GM20431 (cell line): ENCODE measurements at regions not wholly inside any gene's neighbourhood (a gene's known extent, or its start where the extent isn't known, plus 50 kb on each side); places are given as distances from the start of the nearest gene placed in this dataset.
"Not testable (repeated sequence)": the region's sequence is repeated elsewhere in the genome, so short reads cannot be mapped to it uniquely, and the experiment has no call there.

ENCODE experiments used
- in situ Hi-C: fragments of 300-500 bp; cut with MseI, MboI; formaldehyde crosslinking; loops from one replicate; pipeline ENCODE4 v1.15.0; 2020; ENCODE audit warnings: low sequenced_read_pairs; ENCODE audit not compliant: unreplicated experiment

GRCh38 chr3:69499422-69499821 lies 113.5 kb upstream of the FRMD4B start:
- in situ Hi-C loops, result no loop called here

GRCh38 chr3:69496856-69497255 lies 111.0 kb upstream of the FRMD4B start:
- in situ Hi-C loops, result no loop called here

- in situ Hi-C loops, result no loop called here
Observed at GRCh38 chr3:69494185-69494584, 108.3 kb upstream of the FRMD4B start.

GRCh38 chr3:69493157-69493556 lies 107.3 kb upstream of the FRMD4B start:
- in situ Hi-C loops, result no loop called here

- in situ Hi-C loops, result no loop called here
Observed at GRCh38 chr3:69491975-69492374, 106.1 kb upstream of the FRMD4B start.

- in situ Hi-C loops, result no loop called here
Observed at GRCh38 chr3:69490971-69491370, 105.1 kb upstream of the FRMD4B start.

GRCh38 chr3:69490235-69490634 lies 104.3 kb upstream of the FRMD4B start:
- in situ Hi-C loops, result no loop called here

- in situ Hi-C loops, result no loop called here
Observed at GRCh38 chr3:69488026-69488425, 102.1 kb upstream of the FRMD4B start.

- in situ Hi-C loops, result no loop called here
Observed at GRCh38 chr3:69485489-69485888, 99.6 kb upstream of the FRMD4B start.

GRCh38 chr3:69484507-69485393 lies 98.9 kb upstream of the FRMD4B start:
- in situ Hi-C loops, result no loop called here

- in situ Hi-C loops, result no loop called here
Observed at GRCh38 chr3:69483449-69483848, 97.6 kb upstream of the FRMD4B start.

- in situ Hi-C loops, result not testable (repeated sequence)
Observed at GRCh38 chr3:69480986-69481385, 95.1 kb upstream of the FRMD4B start.

GRCh38 chr3:69474186-69474585 lies 88.3 kb upstream of the FRMD4B start:
- in situ Hi-C loops, result no loop called here

GRCh38 chr3:69472093-69472492 lies 86.2 kb upstream of the FRMD4B start:
- in situ Hi-C loops, result no loop called here

- in situ Hi-C loops, result no loop called here
Observed at GRCh38 chr3:69463531-69463930, 77.6 kb upstream of the FRMD4B start.

GRCh38 chr3:69462826-69463100 lies 76.9 kb upstream of the FRMD4B start:
- in situ Hi-C loops, result no loop called here

- in situ Hi-C loops, result no loop called here
Observed at GRCh38 chr3:69462022-69462825, 76.3 kb upstream of the FRMD4B start.

GRCh38 chr3:69460034-69460433 lies 74.1 kb upstream of the FRMD4B start:
- in situ Hi-C loops, result no loop called here

GRCh38 chr3:69458803-69459365 lies 73.0 kb upstream of the FRMD4B start:
- in situ Hi-C loops, result no loop called here

- in situ Hi-C loops, result no loop called here
Observed at GRCh38 chr3:69456631-69457030, 70.7 kb upstream of the FRMD4B start.

- in situ Hi-C loops, result no loop called here
Observed at GRCh38 chr3:69454204-69454787, 68.4 kb upstream of the FRMD4B start.
